Limb (tissue), 2 donors: ENCODE measurements at regions not wholly inside any gene's neighbourhood (a gene's known extent, or its start where the extent isn't known, plus 50 kb on each side); places are given as distances from the start of the nearest gene placed in this dataset.
"Not testable (repeated sequence)": the region's sequence is repeated elsewhere in the genome, so short reads cannot be mapped to it uniquely, and the experiment has no call there.

Experiments
- DNase-seq, 2 donors: peaks; one replicate each; pipeline ENCODE4 v3.0.0-alpha.2; 2016; ENCODE audit errors: extremely low spot score in 2 of 2

GRCh38 chr1:38512024-38512767 is 347.4 kb downstream of the RRAGC start:
- no peak for DNase-seq

- DNase-seq = no peak
Measured at GRCh38 chr1:38508232-38508631, 351.3 kb downstream of the RRAGC start.

- no peak for DNase-seq
Measured at GRCh38 chr1:38507563-38507962, 352.0 kb downstream of the RRAGC start.

- DNase-seq = no peak
Measured at GRCh38 chr1:38505944-38506343, 353.6 kb downstream of the RRAGC start.

GRCh38 chr1:38502758-38503157 is 356.8 kb downstream of the RRAGC start:
- DNase-seq = no peak

GRCh38 chr1:38500891-38501290 is 358.7 kb downstream of the RRAGC start:
- no peak for DNase-seq

GRCh38 chr1:38500352-38500751 is 359.2 kb downstream of the RRAGC start:
- no peak for DNase-seq

GRCh38 chr1:38498686-38499085 is 360.9 kb downstream of the RRAGC start:
- DNase-seq = no peak

GRCh38 chr1:38497921-38498656 is 361.5 kb downstream of the RRAGC start:
- DNase-seq = no peak

- not testable (repeated sequence) for DNase-seq
Measured at GRCh38 chr1:38493306-38493705, 366.3 kb downstream of the RRAGC start.

GRCh38 chr1:38489844-38490270 is 369.7 kb downstream of the RRAGC start:
- no peak for DNase-seq

- no peak for DNase-seq
Measured at GRCh38 chr1:38488162-38488898, 371.2 kb downstream of the RRAGC start.

- DNase-seq = no peak
Measured at GRCh38 chr1:38487396-38487795, 372.2 kb downstream of the RRAGC start.

- DNase-seq = no peak
Measured at GRCh38 chr1:38486085-38486484, 373.5 kb downstream of the RRAGC start.

GRCh38 chr1:38481871-38482826 is 377.4 kb downstream of the RRAGC start:
- DNase-seq = no peak

- DNase-seq = not testable (repeated sequence)
Measured at GRCh38 chr1:38479662-38480061, 379.9 kb downstream of the RRAGC start.

GRCh38 chr1:38477811-38478210 is 381.8 kb downstream of the RRAGC start:
- no peak for DNase-seq

GRCh38 chr1:38476850-38477178 is 382.8 kb downstream of the RRAGC start:
- no peak for DNase-seq

- DNase-seq = no peak
Measured at GRCh38 chr1:38476111-38476849, 383.3 kb downstream of the RRAGC start.

- no peak for DNase-seq
Measured at GRCh38 chr1:38475624-38476005, 384.0 kb downstream of the RRAGC start.
